Breast epithelium (tissue), 3 donors: ENCODE measurements at regions not wholly inside any gene's neighbourhood (a gene's known extent, or its start where the extent isn't known, plus 50 kb on each side); places are given as distances from the start of the nearest gene placed in this dataset.

Experiments
- POLR2A ChIP-seq: fragments of 450-650 bp; IDR thresholded peaks from one replicate; pipeline ENCODE4 v1.6.1; 2016; ENCODE audit warnings: antibody characterized with exemption, mild to moderate bottlenecking, moderate library complexity
- TF ChIP-seq, protein P1 (sequence below), 3 donors: fragments of 450-650 bp; IDR thresholded peaks; one replicate each; pipeline ENCODE4 v1.5.1; 2016 to 2017; ENCODE audit warnings: antibody characterized with exemption in 3 of 3, mild to moderate bottlenecking in 3 of 3, moderate library complexity in 3 of 3

DNA sequence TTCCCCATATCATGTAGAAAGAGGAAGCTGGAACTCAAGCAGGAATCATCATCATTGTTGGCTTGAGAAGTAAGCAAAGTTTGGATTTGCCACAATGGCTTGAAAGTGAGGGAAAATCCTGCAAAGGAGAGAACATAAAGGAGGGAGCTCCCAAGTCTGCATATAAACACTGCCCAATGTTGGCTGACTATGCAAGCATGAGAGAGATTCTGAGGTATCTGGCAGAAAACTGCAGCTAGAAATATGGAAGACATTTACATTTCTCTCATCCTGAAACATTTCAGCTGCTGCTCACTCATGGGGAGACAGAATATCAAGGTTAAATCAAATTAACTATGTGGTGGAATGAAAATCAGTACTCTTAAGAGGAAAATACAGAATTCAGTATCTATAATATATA lies 415.6 kb upstream of the TNC start:
- TF ChIP-seq, protein P1, sequence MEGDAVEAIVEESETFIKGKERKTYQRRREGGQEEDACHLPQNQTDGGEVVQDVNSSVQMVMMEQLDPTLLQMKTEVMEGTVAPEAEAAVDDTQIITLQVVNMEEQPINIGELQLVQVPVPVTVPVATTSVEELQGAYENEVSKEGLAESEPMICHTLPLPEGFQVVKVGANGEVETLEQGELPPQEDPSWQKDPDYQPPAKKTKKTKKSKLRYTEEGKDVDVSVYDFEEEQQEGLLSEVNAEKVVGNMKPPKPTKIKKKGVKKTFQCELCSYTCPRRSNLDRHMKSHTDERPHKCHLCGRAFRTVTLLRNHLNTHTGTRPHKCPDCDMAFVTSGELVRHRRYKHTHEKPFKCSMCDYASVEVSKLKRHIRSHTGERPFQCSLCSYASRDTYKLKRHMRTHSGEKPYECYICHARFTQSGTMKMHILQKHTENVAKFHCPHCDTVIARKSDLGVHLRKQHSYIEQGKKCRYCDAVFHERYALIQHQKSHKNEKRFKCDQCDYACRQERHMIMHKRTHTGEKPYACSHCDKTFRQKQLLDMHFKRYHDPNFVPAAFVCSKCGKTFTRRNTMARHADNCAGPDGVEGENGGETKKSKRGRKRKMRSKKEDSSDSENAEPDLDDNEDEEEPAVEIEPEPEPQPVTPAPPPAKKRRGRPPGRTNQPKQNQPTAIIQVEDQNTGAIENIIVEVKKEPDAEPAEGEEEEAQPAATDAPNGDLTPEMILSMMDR (IDR thresholded peaks at IDR 0.05) = no peak
- no peak for TF ChIP-seq POLR2A
